ENCODE measurements at regions not wholly inside any gene's neighbourhood (a gene's known extent, or its start where the extent isn't known, plus 50 kb on each side); places are given as distances from the start of the nearest gene placed in this dataset.

DNA sequence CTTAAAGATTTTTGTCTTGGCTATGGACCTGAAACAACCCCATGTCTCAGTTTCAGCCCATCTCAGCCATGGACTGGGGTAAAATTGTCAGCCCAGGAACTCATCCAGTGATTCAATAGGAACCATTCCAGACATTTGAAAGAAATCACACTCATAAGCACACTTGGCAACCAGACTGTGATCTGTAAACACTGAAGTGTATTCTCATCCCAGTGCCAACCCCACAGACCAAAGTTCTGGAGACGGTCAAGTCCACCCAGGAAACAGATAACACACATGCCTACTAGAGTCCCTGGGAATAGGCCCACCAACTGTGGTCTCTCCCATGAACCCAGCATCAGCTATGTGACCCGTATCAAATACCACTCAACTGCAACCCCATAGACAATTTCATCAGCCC, 804.6 kb downstream of the TRHDE start:
- TF ChIP-seq, protein P1, sequence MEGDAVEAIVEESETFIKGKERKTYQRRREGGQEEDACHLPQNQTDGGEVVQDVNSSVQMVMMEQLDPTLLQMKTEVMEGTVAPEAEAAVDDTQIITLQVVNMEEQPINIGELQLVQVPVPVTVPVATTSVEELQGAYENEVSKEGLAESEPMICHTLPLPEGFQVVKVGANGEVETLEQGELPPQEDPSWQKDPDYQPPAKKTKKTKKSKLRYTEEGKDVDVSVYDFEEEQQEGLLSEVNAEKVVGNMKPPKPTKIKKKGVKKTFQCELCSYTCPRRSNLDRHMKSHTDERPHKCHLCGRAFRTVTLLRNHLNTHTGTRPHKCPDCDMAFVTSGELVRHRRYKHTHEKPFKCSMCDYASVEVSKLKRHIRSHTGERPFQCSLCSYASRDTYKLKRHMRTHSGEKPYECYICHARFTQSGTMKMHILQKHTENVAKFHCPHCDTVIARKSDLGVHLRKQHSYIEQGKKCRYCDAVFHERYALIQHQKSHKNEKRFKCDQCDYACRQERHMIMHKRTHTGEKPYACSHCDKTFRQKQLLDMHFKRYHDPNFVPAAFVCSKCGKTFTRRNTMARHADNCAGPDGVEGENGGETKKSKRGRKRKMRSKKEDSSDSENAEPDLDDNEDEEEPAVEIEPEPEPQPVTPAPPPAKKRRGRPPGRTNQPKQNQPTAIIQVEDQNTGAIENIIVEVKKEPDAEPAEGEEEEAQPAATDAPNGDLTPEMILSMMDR (IDR thresholded peaks at IDR 0.05): no peak
- TF ChIP-seq POLR2A (IDR thresholded peaks at IDR 0.05): no peak
- no peak for TF ChIP-seq POLR2AphosphoS5 (IDR thresholded peaks at IDR 0.05)
- no peak for TF ChIP-seq EP300 (IDR thresholded peaks at IDR 0.05)
